ENCODE measurements at regions not wholly inside any gene's neighbourhood (a gene's known extent, or its start where the extent isn't known, plus 50 kb on each side); places are given as distances from the start of the nearest gene placed in this dataset.

GRCh38 chr12:87163122-87163521 lies 866.1 kb downstream of the C12orf50 start:
- TF ChIP-seq CTCF (IDR thresholded peaks at IDR 0.05): no peak
- no peak for TF ChIP-seq POLR2A (IDR thresholded peaks at IDR 0.05)
